SH-SY5Y (cell line): ENCODE measurements at regions not wholly inside any gene's neighbourhood (a gene's known extent, or its start where the extent isn't known, plus 50 kb on each side); places are given as distances from the start of the nearest gene placed in this dataset.

Experiments used
- GATA2 ChIP-seq: IDR thresholded peaks from 2 replicates; pipeline ENCODE4 v1.6.1; 2011; ENCODE audit warnings: mild to moderate bottlenecking, low read depth, low read length
- GATA3 ChIP-seq: IDR thresholded peaks from 2 replicates; pipeline ENCODE4 v1.6.1; 2011; ENCODE audit warnings: low read depth, mild to moderate bottlenecking, low read length, moderate library complexity

GRCh38 chr1:208990456-208990855, 593.1 kb upstream of the CAMK1G start:
- TF ChIP-seq GATA2 (no peak), GATA3 (no peak)
